OCI-LY3 (cell line): ENCODE measurements at regions not wholly inside any gene's neighbourhood (a gene's known extent, or its start where the extent isn't known, plus 50 kb on each side); places are given as distances from the start of the nearest gene placed in this dataset.

Source experiments
- CTCF ChIP-seq: fragments of 200-600, 300-600 bp; sonication (generic); IDR thresholded peaks from 2 replicates; pipeline ENCODE4 v1.5.1; 2014; ENCODE audit warnings: antibody characterized with exemption, low read length, low read depth
- EZH2phosphoT487 ChIP-seq: fragments of 200-600 bp; shearing (Covaris generic); IDR thresholded peaks from 2 replicates; pipeline ENCODE4 v1.6.1; 2018; ENCODE audit warnings: antibody characterized with exemption, mixed run types, low read depth

DNA sequence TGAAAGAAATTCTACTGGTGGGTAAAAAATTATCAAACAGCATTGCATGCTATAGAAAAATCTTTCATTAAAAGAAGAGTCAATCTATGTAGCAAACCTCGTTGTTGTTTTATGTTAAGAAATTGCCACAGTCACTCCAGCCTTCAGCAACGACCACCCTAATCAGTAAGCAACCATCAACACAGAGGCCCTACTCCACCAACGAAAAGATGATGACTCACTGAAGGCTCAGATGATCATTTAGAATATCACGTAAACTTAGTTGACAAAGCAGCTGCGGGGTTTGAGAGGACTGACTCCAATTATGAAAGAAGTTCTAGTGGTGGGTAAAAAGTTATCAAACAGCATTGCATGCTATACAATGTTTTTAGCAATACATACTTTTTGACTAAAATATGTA, 242.6 kb downstream of the DRD1 start:
- TF ChIP-seq CTCF, result no peak
- no peak for TF ChIP-seq EZH2phosphoT487
